Mucosa of gallbladder (tissue), 1 donor: ENCODE measurements at regions not wholly inside any gene's neighbourhood (a gene's known extent, or its start where the extent isn't known, plus 50 kb on each side); places are given as distances from the start of the nearest gene placed in this dataset.

ENCODE experiments used
- DNase-seq: peaks from one replicate; pipeline ENCODE4 v3.0.0-alpha.2; 2020; ENCODE audit warnings: low spot score
- donor health status: DM: no; HTN: no; CAD: no.

DNA sequence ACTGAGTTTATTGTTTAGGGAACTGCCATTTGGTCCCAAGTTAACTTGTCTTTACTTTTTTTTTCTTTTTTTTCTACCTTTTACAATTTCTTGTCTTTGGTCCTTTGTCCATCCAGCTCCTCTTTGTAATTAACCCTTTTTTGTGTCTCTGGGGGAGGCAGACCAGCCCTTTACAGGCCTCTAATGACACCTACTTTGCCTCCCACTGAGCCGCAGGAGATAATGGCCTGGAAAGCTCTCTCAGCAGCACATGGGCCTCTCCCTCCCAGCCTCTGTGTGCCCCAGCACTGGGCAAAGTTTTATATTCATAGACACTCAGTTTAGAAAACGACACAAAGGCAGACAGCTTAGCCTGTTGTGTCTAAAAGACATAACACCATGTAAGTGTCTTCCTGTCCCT, 480.4 kb downstream of the SOX6 start:
- no peak for DNase-seq

DNA sequence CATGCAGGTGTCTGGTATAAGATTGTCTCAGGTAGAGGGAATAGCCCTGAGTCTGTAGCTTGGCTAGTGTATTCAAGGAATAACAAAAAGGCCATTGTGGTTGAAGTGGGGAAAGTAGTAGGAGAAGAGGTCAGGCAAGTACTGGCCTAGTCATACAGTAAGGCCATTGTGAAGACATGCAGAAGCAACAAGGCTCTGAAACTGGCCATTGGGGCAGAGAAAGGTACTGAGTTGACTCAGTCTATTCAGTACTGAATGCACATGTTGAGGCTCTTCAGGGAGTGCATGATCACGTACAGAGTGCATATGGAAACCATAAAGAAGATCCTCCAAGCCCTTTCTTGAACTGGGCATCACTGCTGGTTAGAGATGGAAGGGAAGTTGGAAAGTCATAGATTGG, 477.6 kb downstream of the SOX6 start:
- no peak for DNase-seq

DNA sequence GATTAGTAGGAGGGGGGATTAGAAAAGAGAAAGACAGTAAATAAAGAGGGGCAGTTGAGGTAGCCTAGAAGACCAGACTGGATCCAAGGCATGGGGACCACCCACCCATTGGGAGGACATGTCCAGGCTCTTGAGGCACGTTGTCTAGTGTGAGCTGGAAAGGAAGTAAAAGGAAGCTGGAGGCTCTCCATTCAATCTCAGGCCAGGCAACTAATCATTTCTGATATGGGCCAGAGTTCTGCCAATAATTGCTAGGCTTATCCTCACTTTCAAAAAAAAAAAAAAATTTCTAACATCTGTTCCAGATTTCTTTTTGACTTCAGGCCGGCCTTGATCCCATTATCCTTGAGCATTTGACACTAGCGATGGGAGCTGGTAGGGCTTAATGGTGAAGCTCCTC, 476.1 kb downstream of the SOX6 start:
- DNase-seq = no peak

- DNase-seq = no peak
Observed at GRCh38 chr11:15882876-15883454, 473.4 kb downstream of the SOX6 start.

GRCh38 chr11:15883455-15883920, 472.9 kb downstream of the SOX6 start:
- no peak for DNase-seq

DNA sequence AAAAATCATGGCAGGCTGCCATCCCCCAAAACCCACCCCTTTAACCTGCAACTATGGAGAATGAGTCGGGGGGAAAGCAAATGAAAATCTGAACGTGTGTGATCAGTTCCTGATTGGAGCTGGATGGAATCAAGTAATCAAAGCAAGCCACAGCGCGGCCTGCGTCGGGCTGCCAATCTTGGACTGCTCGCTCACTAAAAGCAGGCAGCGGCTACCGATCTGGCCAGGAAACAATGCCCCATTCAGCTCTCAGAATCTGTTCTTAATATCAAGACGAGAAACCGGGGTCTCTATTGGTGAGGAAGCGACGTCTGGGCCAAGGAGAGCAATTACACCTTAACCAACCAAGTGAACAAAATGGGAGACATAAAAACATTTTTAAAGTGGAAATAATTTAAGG, 472.2 kb downstream of the SOX6 start:
- DNase-seq = no peak

GRCh38 chr11:15884777-15885540, 471.4 kb downstream of the SOX6 start:
- no peak for DNase-seq

GRCh38 chr11:15885854-15886253, 470.5 kb downstream of the SOX6 start:
- no peak for DNase-seq

DNA sequence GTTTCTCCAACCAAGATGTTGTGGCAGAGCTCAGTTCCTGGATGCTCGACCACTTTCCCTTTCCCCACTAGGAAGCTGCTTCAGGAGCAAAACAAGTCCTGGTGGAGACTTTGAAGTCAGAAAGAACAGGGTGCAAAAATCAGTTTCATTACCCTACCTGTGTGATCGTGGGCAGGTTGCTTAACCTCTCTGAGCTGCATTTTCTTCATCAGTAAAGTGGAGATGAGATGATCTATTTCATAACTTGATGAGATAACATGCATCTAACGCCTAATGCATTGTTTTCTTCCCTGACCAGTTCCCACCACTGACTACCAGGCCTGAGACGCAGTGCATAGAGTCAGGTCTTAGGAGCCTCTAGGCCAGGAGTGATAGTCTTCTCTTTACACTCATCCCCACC, 470.0 kb downstream of the SOX6 start:
- no peak for DNase-seq

- no peak for DNase-seq
Observed at GRCh38 chr11:15886866-15887265, 469.5 kb downstream of the SOX6 start.

DNA sequence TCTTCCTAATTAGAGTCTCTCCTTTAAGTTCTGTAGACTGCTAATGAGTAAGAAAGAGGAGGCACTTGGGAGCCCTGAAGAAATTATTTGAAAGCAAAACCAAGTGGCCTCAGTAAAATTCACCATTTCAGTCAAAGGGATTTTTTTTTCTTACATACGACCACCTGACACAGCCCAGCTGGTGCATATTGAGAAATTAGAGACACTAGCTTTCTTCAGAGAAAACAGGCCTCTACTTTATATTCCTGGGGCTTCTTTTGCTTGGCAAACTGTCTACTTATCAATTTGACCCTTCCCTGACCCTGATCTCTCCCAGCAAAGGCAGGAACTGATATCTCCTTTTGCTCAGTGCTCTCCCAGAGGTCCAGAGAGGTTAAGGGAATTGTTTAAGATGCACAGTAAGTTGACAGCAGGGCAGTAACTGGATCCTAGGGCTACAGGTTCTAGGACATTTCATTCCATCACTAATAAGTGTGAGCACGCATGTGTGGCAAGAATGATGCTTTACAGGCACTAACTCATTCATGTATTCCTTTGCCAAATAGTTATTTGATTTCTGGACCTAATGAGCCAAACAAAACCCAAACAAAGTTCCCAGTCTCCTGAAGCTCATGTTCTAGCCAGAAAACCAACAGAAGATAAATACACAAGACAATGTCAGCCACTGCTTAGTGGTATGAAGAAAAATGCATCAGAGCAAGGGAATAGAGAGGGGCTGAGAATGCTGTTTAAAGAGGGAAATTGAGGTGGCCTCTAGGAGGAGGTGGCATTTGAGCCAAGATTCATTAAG, 467.6 kb downstream of the SOX6 start:
- DNase-seq = no peak

DNA sequence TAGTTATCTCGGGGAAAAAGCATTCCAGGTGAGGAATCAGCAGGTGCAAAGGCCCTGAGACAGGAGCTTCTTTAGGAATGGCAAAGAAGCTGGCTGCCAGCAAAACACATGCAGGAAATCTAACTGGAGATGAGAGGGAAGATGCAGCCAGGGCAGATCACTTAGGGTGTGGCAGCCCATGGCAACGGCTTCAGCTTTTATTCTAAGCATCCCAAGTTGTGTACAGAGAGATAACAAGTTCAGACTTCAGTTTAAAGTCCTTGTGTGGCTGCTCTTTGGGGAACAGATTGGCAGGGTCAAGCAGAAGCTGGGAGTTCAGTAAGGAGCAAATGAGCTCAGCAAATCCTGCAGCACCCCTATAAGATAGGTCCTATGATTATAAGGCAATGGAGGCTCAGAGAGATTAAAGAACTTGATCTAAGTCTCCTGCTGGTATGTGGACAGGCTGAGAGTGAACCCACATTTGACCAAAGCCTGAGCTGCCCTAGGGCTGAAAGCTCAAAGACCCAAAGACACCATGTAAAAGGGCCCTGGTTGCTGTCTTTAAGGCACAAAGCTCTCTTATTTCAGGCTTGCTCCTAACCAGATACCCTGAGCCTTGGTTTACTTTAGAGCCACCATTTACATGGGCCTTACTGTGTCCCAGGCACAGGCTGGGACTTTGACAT, 466.8 kb downstream of the SOX6 start:
- DNase-seq = no peak

- peak; percentile 23 for DNase-seq
Observed at GRCh38 chr11:15890031-15890713, 466.2 kb downstream of the SOX6 start.

- DNase-seq = peak; percentile 16
Observed at GRCh38 chr11:15893080-15893492, 463.3 kb downstream of the SOX6 start.

GRCh38 chr11:15896026-15896425, 460.3 kb downstream of the SOX6 start:
- DNase-seq = no peak

- no peak for DNase-seq
Observed at GRCh38 chr11:15896530-15896929, 459.8 kb downstream of the SOX6 start.

- DNase-seq = no peak
Observed at GRCh38 chr11:15897211-15897960, 459.0 kb downstream of the SOX6 start.

DNA sequence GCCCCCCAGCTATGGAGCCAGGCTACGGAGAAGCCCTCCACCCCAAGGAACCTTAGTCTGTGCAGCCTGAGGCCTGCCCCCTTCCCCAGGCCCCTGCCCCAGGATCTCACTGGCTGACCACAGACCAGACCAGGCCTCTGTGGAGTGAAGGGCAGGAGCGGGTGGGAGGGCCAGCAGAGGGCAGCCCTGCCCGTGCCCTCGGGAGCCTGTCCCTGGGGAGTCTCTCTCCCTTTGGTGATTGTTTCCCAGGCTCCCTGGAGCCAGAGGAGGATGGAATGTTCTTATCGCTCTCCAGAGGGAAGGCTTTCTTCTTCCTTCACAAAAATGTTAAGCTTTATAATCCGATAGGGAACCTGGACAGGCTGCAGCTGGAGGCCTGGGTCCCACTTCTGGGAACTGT, 455.3 kb downstream of the SOX6 start:
- no peak for DNase-seq

GRCh38 chr11:15901790-15902189, 454.6 kb downstream of the SOX6 start:
- peak; percentile 37 for DNase-seq

DNA sequence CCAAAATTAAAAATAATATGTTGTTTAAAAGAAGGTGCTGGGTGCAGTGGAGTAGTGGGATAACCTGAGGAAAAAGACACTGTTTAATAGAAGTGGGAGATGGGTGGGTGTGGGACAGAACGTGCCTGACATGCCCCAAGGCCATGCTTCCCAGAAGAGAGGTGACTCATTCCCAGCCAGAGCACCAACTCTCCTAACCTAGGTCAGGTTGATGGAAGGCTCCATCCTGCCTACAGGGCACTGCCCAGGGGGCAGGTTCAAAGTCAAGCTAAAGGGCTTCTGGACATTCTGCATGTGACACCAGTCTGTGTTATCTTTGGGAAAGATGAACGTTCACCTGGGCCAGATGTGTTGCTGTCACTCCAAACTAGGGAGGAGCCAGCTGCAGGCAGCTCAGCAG, 453.1 kb downstream of the SOX6 start:
- no peak for DNase-seq
